Testis (tissue), 2 donors: ENCODE measurements at regions not wholly inside any gene's neighbourhood (a gene's known extent, or its start where the extent isn't known, plus 50 kb on each side); places are given as distances from the start of the nearest gene placed in this dataset.

Experiments
- DNase-seq: peaks from one replicate; pipeline ENCODE4 v3.0.0-alpha.2; 2019
- H3K27ac ChIP-seq, 2 donors: fragments of 200-600 bp; sonication (generic); one replicate each; pipeline ENCODE4 v1.5.1; 2019
- H3K27me3 ChIP-seq: fragments of 200-600 bp; sonication (generic); one replicate; pipeline ENCODE4 v1.5.1; 2019
- H3K36me3 ChIP-seq: fragments of 200-600 bp; sonication (generic); one replicate; pipeline ENCODE4 v1.5.1; 2017; ENCODE audit warnings: low read depth; ENCODE audit errors: missing control alignments
- H3K4me1 ChIP-seq: fragments of 200-600 bp; sonication (generic); one replicate; pipeline ENCODE4 v1.5.1; 2019
- H3K4me3 ChIP-seq, 2 donors: fragments of 200-600 bp; sonication (generic); one replicate each; pipeline ENCODE4 v1.5.1; 2017 to 2019
- H3K9me3 ChIP-seq: fragments of 200-600 bp; sonication (generic); one replicate; pipeline ENCODE4 v1.5.1; 2017
- POLR2A ChIP-seq: fragments of 450-650 bp; IDR thresholded peaks from one replicate; pipeline ENCODE4 v1.6.1; 2017; ENCODE audit warnings: antibody characterized with exemption, mild to moderate bottlenecking, moderate library complexity
- WGBS, 2 donors: methylation state at CpG; one replicate each; pipeline ENCODE4 v1.1.5; 2018; 5-methylcytosine and 5-hydroxymethylcytosine counted together
- intact Hi-C: fragments of 100-400 bp; cut with DNase I; formaldehyde crosslinking; loops from one replicate; pipeline ENCODE4 v1.15.1; 2023; ENCODE audit warnings: low total_unique reads
- TF ChIP-seq, protein P1 (sequence below), 3 experiments: fragments of 450-650 bp in 2 of 3; fragments of 200-600 bp in 1 of 3; sonication (generic) in 1 of 3; IDR thresholded peaks; one replicate each; pipeline ENCODE4 v1.5.1; 2016 to 2019; ENCODE audit warnings: antibody characterized with exemption in 3 of 3, mild to moderate bottlenecking in 2 of 3, moderate library complexity in 1 of 3

DNA sequence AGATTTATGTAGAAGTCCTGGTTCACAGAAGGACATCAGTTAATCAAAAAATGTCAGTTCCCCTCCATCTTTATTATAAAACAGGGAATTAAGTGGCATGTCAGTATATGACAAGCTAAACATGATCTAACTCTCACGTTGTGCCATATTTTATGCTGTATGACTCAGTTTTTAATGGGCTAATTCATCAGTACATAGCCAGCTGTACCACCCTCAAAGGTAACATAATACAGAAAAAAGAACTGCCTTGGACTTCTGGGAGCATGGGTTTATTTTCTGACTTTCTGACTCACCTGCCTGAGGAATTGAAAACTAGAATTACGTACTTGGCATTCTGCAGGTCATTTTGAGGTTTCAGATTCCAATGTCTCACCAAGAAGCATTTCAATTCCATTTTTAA is 135.7 kb downstream of the CMPK2 start:
- H3K27me3 ChIP-seq = no peaks in the 10 kb centered on the region
- no peaks in the 10 kb centered on the region for H3K9me3 ChIP-seq
- TF ChIP-seq, protein P1, sequence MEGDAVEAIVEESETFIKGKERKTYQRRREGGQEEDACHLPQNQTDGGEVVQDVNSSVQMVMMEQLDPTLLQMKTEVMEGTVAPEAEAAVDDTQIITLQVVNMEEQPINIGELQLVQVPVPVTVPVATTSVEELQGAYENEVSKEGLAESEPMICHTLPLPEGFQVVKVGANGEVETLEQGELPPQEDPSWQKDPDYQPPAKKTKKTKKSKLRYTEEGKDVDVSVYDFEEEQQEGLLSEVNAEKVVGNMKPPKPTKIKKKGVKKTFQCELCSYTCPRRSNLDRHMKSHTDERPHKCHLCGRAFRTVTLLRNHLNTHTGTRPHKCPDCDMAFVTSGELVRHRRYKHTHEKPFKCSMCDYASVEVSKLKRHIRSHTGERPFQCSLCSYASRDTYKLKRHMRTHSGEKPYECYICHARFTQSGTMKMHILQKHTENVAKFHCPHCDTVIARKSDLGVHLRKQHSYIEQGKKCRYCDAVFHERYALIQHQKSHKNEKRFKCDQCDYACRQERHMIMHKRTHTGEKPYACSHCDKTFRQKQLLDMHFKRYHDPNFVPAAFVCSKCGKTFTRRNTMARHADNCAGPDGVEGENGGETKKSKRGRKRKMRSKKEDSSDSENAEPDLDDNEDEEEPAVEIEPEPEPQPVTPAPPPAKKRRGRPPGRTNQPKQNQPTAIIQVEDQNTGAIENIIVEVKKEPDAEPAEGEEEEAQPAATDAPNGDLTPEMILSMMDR (IDR thresholded peaks at IDR 0.05) = no peak
- no peak for TF ChIP-seq POLR2A
- no peaks in the 10 kb centered on the region for H3K36me3 ChIP-seq
- H3K27ac ChIP-seq = no peak overlapping the region
- no peaks in the 10 kb centered on the region for H3K4me1 ChIP-seq
- 78 to 84% methylated on average over 2 of the region's 2 CpGs for WGBS, 2 donors
- DNase-seq = no peak
- intact Hi-C loops = no loop called here
- no peak overlapping the region for H3K4me3 ChIP-seq

DNA sequence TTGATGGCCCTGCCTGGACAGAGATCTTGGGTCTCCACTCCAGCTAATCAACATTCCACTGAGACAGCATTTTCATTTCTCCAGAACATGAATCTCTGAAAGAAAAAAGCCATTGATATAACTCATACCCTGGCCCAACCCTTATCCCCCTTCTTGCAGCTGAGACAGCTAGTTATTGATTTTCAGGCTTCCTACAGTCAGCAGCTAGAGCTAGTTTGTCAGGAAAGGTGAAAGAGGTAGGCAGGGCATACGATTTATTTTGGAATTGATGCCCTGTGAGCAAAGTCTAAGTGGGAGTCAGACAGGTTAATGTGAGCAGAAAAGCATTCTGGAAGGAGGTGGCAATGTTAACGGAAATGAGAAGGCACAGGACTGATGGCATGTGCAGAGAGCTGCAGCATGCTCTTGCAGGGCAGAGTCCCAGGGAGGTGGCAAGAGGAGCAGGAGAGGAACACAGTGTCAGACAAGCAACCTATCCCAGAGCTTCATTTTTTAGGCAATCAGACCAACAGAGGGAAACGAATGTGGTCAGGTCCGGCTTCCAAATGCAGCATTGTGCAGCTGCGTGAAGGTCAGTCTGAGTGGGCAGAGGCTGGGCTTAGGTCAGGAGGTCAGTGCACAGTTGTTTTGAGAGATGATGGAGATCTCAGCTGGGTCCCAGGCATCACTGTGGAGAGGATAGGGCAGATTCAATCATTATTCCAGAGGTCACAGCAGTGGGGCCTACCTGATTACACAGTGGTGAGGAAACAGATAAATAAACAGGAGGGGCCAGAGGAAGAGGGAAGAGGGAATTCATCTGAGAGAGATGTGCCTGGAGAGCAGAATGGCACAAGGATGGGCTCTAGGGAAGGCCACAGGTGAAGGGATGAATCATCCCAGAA is 134.8 kb downstream of the CMPK2 start:
- Histone ChIP-seq H3K9me3 (no peaks in the 10 kb centered on the region), H3K27ac (no peak overlapping the region), H3K4me1 (no peaks in the 10 kb centered on the region), H3K36me3 (no peaks in the 10 kb centered on the region), H3K4me3 (no peak overlapping the region), H3K27me3 (no peaks in the 10 kb centered on the region)
- intact Hi-C loops = no loop called here
- no peak for TF ChIP-seq POLR2A
- TF ChIP-seq, protein P1 (IDR thresholded peaks at IDR 0.05) = no peak
- no peak for DNase-seq
- WGBS, 2 donors = 38 to 55% methylated on average over 5 of the region's 5 CpGs

DNA sequence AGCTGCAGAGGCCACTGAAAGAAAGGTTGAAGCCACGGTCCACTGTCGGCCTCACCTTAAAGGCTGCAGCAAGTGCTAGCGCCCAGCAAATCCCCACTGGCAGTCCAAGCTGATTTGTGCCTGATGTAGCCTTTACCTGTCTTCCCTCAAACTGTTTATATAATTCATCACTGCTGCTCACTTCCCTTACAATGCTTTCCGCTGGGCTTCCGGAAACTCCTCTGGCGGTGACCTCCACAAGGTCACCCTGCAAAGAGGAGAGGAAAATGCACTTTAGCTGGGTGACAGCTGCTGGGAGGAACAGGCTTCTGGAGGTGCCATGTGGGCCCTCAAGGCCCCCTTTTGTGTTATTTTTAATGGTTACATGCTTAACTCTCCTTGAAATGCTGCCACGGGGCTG is 126.2 kb downstream of the CMPK2 start:
- Histone ChIP-seq H3K4me3 (no peak overlapping the region), H3K36me3 (no peaks in the 10 kb centered on the region), H3K27me3 (no peaks in the 10 kb centered on the region), H3K4me1 (no peaks in the 10 kb centered on the region), H3K27ac (no peak overlapping the region), H3K9me3 (no peaks in the 10 kb centered on the region)
- intact Hi-C loops = no loop called here
- TF ChIP-seq, protein P1 (IDR thresholded peaks at IDR 0.05) = no peak
- no peak for TF ChIP-seq POLR2A
- 65 to 75% methylated on average over 7 of the region's 7 CpGs for WGBS, 2 donors
- DNase-seq = no peak

DNA sequence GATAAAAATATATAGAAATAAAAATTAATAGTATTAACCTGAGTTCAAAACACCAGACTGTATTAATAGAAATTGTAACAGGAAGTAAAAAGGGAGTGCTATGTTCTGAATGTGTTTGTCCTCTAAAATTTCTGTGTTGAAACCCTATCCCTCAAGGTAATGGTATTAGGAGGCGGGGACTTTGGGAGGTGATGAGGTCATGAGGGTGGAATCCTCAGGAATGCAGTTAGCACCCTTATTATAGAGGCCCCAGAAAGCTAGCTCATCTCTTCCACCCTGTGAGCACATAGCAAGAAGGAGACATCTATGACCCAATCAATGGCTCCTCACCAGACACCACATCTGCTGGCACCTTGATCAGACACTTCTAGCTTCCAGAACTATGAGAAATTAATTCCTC is 124.5 kb downstream of the CMPK2 start:
- Histone ChIP-seq H3K27ac (no peak overlapping the region), H3K4me3 (no peak overlapping the region), H3K27me3 (no peaks in the 10 kb centered on the region), H3K4me1 (no peaks in the 10 kb centered on the region), H3K36me3 (no peaks in the 10 kb centered on the region), H3K9me3 (no peaks in the 10 kb centered on the region)
- intact Hi-C loops = no loop called here
- TF ChIP-seq, protein P1 (IDR thresholded peaks at IDR 0.05) = no peak
- TF ChIP-seq POLR2A = no peak
- DNase-seq = no peak
- 84 to 88% methylated on average over 1 of the region's 1 CpG for WGBS, 2 donors

DNA sequence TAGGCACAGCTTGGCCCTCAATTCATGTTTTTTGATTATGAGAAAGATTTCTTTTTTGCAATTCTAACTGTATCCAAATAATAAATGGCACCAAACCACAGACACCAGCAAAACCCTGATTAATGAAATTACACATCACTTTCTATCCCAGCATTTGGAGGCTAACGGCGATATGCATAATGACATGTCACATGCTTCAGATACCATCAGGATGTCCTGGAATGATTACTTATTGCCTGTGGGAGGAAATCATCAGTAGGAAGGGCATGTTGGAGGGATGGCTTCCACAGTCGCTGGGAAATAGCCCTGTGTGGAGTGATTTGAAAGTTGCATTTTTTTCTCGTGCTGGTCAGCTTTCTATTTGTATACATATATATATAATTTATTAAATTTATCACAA is 121.7 kb downstream of the CMPK2 start:
- H3K4me1 ChIP-seq = no peaks in the 10 kb centered on the region
- whole genome bisulfite sequencing, 2 donors = 74 to 81% methylated on average over 4 of the region's 4 CpGs
- intact Hi-C loops = no loop called here
- no peaks in the 10 kb centered on the region for H3K9me3 ChIP-seq
- no peaks in the 10 kb centered on the region for H3K36me3 ChIP-seq
- no peaks in the 10 kb centered on the region for H3K27me3 ChIP-seq
- H3K4me3 ChIP-seq = no peak overlapping the region
- H3K27ac ChIP-seq = no peak overlapping the region
- no peak for DNase-seq
- TF ChIP-seq POLR2A = no peak
- TF ChIP-seq, protein P1 (IDR thresholded peaks at IDR 0.05) = no peak
